Hepatocyte (in vitro differentiated cells): ENCODE measurements at regions not wholly inside any gene's neighbourhood (a gene's known extent, or its start where the extent isn't known, plus 50 kb on each side); places are given as distances from the start of the nearest gene placed in this dataset.

ENCODE experiments used
- DNase-seq: peaks from one replicate; pipeline ENCODE4 v3.0.0-alpha.2; 2016; ENCODE audit warnings: low spot score
- H2AFZ ChIP-seq: fragments of 200-600 bp; sonication (generic); 2 replicates; pipeline ENCODE4 v1.6.0; 2016; ENCODE audit warnings: antibody characterized with exemption, mild to moderate bottlenecking
- H3K27ac ChIP-seq: fragments of 200-600 bp; sonication (generic); 2 replicates; pipeline ENCODE4 v1.5.1; 2016; ENCODE audit warnings: mild to moderate bottlenecking
- H3K27me3 ChIP-seq: fragments of 200-600 bp; sonication (generic); 2 replicates; pipeline ENCODE4 v1.6.1; 2016
- H3K36me3 ChIP-seq: fragments of 200-600 bp; sonication (generic); replicated peaks from 2 replicates; pipeline ENCODE4 v1.5.1; 2016; ENCODE audit warnings: low read depth; ENCODE audit not compliant: insufficient read depth
- H3K4me1 ChIP-seq: fragments of 200-600 bp; sonication (generic); 2 replicates; pipeline ENCODE4 v1.5.1; 2016; ENCODE audit warnings: mild to moderate bottlenecking, moderate library complexity; ENCODE audit not compliant: insufficient read depth
- H3K4me2 ChIP-seq: fragments of 200-600 bp; sonication (generic); 2 replicates; pipeline ENCODE4 v1.6.0; 2016
- H3K4me3 ChIP-seq: fragments of 200-600 bp; sonication (generic); 2 replicates; pipeline ENCODE4 v1.5.1; 2016; ENCODE audit warnings: mild to moderate bottlenecking
- H3K79me2 ChIP-seq: fragments of 200-600 bp; sonication (generic); 2 replicates; pipeline ENCODE4 v1.6.0; 2017; ENCODE audit warnings: mild to moderate bottlenecking
- H3K9me2 ChIP-seq: fragments of 200-600 bp; sonication (generic); replicated peaks from 2 replicates; pipeline ENCODE4 v1.6.0; 2017; ENCODE audit warnings: mild to moderate bottlenecking; ENCODE audit not compliant: insufficient read depth
- H3K9me3 ChIP-seq: fragments of 200-600 bp; sonication (generic); 2 replicates; pipeline ENCODE4 v1.5.1; 2016; ENCODE audit warnings: low read depth, mild to moderate bottlenecking
- H4K20me1 ChIP-seq: fragments of 200-600 bp; sonication (generic); 2 replicates; pipeline ENCODE4 v1.6.0; 2016; ENCODE audit warnings: mild to moderate bottlenecking; ENCODE audit not compliant: insufficient read depth, poor library complexity, severe bottlenecking
- CTCF ChIP-seq: fragments of 200-600 bp; sonication (generic); IDR thresholded peaks from 2 replicates; pipeline ENCODE4 v1.5.1; 2016; ENCODE audit warnings: antibody characterized with exemption, mild to moderate bottlenecking; ENCODE audit not compliant: poor library complexity
- EZH2 ChIP-seq: fragments of 200-600 bp; sonication (generic); IDR thresholded peaks from 2 replicates; pipeline ENCODE4 v1.6.1; 2016; ENCODE audit warnings: antibody characterized with exemption, mild to moderate bottlenecking, borderline replicate concordance
- EZH2phosphoT487 ChIP-seq: fragments of 200-600 bp; sonication (generic); IDR thresholded peaks from one replicate; pipeline ENCODE4 v1.6.1; 2018; ENCODE audit warnings: antibody characterized with exemption, mild to moderate bottlenecking, low read depth, moderate library complexity; ENCODE audit not compliant: unreplicated experiment, severe bottlenecking
- WGBS: methylation state at CpG from one replicate; pipeline ENCODE4 v1.1.6; 2016; ENCODE audit warnings: low lambda C conversion rate; ENCODE audit errors: missing lambda C conversion rate; 5-methylcytosine and 5-hydroxymethylcytosine counted together

- H2AFZ ChIP-seq: no peak overlapping the region
- no peaks in the 10 kb centered on the region for H3K27me3 ChIP-seq
- no peaks in the 10 kb centered on the region for H3K9me2 ChIP-seq
- H3K27ac ChIP-seq: no peak overlapping the region
- no peak overlapping the region for H3K4me3 ChIP-seq
- no peaks in the 10 kb centered on the region for H3K79me2 ChIP-seq
- H3K4me1 ChIP-seq: no peaks in the 10 kb centered on the region
- DNase-seq: no peak
- H3K9me3 ChIP-seq: no peaks in the 10 kb centered on the region
- WGBS: 92% methylated on average over 8 of the region's 8 CpGs
- TF ChIP-seq CTCF (no peak), EZH2phosphoT487 (no peak), EZH2 (no peak)
- no peak overlapping the region for H3K4me2 ChIP-seq
- H4K20me1 ChIP-seq: no peaks in the 10 kb centered on the region
- no peaks in the 10 kb centered on the region for H3K36me3 ChIP-seq
These were observed 371.4 kb upstream of the C1orf174 start for GRCh38 chr1:4271338-4271998.

- Histone ChIP-seq H3K79me2 (no peaks in the 10 kb centered on the region), H3K27ac (no peak overlapping the region), H3K4me3 (no peak overlapping the region), H3K4me2 (no peak overlapping the region), H3K36me3 (no peaks in the 10 kb centered on the region), H3K9me2 (no peaks in the 10 kb centered on the region), H3K9me3 (no peaks in the 10 kb centered on the region), H3K4me1 (no peaks in the 10 kb centered on the region), H4K20me1 (no peaks in the 10 kb centered on the region), H2AFZ (no peak overlapping the region), H3K27me3 (no peaks in the 10 kb centered on the region)
- 73% methylated on average over 3 of the region's 3 CpGs for WGBS
- no peak for DNase-seq
- no peak for TF ChIP-seq EZH2
- TF ChIP-seq EZH2phosphoT487: no peak
- no peak for TF ChIP-seq CTCF
These were observed 372.5 kb upstream of the C1orf174 start for GRCh38 chr1:4272568-4272967.

- no peaks in the 10 kb centered on the region for H3K27me3 ChIP-seq
These were observed 373.2 kb upstream of the C1orf174 start for GRCh38 chr1:4273243-4273642.

More at GRCh38 chr1:4273243-4273642, 373.2 kb upstream of the C1orf174 start:
- no peaks in the 10 kb centered on the region for H3K9me2 ChIP-seq
- DNase-seq: no peak
- WGBS: 50% methylated on average over 3 of the region's 3 CpGs
- no peaks in the 10 kb centered on the region for H3K4me1 ChIP-seq
- H2AFZ ChIP-seq: no peak overlapping the region
- no peaks in the 10 kb centered on the region for H3K79me2 ChIP-seq
- no peak overlapping the region for H3K4me3 ChIP-seq
- H3K36me3 ChIP-seq: no peaks in the 10 kb centered on the region
- peak overlapping the region; percentile 26 for H3K27ac ChIP-seq
- H4K20me1 ChIP-seq: no peaks in the 10 kb centered on the region
- H3K4me2 ChIP-seq: peak overlapping the region; percentile 27
- no peaks in the 10 kb centered on the region for H3K9me3 ChIP-seq
- no peak for TF ChIP-seq EZH2phosphoT487
- TF ChIP-seq CTCF: no peak
- TF ChIP-seq EZH2: no peak
